Stomach (tissue), 4 donors: ENCODE measurements at regions not wholly inside any gene's neighbourhood (a gene's known extent, or its start where the extent isn't known, plus 50 kb on each side); places are given as distances from the start of the nearest gene placed in this dataset.

ENCODE experiments used
- EP300 ChIP-seq: sonication (generic); formaldehyde crosslinking; IDR thresholded peaks from one replicate; pipeline ENCODE4 v1.6.1; 2017; ENCODE audit warnings: antibody characterized with exemption
- POLR2AphosphoS5 ChIP-seq, 3 donors: sonication (generic); formaldehyde crosslinking; IDR thresholded peaks; one replicate each; pipeline ENCODE4 v1.6.1; 2016; ENCODE audit warnings: antibody characterized with exemption in 3 of 3
- TF ChIP-seq, protein P1 (sequence below), 7 experiments: fragments of 450-650 bp in 4 of 7; fragments of 200-600 bp in 3 of 7; sonication (generic) in 3 of 7; IDR thresholded peaks; one replicate each; pipeline ENCODE4 v1.5.1; 2016 to 2019; ENCODE audit warnings: antibody characterized with exemption in 7 of 7, control low read depth in 2 of 7, mild to moderate bottlenecking in 1 of 7

DNA sequence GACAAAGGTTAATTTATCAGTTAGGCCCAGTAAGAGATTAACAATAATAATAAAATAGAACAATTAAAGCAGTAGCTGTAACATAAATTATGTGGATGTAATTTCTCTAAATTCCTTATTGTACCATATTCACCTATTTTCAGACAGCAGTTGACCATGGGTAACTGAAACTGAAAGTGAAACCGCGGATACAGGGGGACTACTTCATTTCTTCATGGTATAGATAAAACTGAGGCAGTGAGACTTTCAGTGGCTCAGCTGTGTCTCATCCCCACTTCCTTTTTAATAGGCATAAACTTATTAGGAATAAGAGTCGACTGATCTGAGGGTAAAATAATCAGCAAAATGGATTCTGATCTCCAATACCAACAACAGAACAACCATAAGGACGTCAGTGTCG, 174.0 kb upstream of the WWC1 start:
- TF ChIP-seq, protein P1, sequence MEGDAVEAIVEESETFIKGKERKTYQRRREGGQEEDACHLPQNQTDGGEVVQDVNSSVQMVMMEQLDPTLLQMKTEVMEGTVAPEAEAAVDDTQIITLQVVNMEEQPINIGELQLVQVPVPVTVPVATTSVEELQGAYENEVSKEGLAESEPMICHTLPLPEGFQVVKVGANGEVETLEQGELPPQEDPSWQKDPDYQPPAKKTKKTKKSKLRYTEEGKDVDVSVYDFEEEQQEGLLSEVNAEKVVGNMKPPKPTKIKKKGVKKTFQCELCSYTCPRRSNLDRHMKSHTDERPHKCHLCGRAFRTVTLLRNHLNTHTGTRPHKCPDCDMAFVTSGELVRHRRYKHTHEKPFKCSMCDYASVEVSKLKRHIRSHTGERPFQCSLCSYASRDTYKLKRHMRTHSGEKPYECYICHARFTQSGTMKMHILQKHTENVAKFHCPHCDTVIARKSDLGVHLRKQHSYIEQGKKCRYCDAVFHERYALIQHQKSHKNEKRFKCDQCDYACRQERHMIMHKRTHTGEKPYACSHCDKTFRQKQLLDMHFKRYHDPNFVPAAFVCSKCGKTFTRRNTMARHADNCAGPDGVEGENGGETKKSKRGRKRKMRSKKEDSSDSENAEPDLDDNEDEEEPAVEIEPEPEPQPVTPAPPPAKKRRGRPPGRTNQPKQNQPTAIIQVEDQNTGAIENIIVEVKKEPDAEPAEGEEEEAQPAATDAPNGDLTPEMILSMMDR (IDR thresholded peaks at IDR 0.05): no peak
- TF ChIP-seq POLR2AphosphoS5 (IDR thresholded peaks at IDR 0.05) (no peak), EP300 (no peak)
